GM18502 (cell line): ENCODE measurements at regions not wholly inside any gene's neighbourhood (a gene's known extent, or its start where the extent isn't known, plus 50 kb on each side); places are given as distances from the start of the nearest gene placed in this dataset.

Source experiments
- ATAC-seq: cut with Tn5 transposase; IDR thresholded peaks from one replicate; pipeline ENCODE4 v1.9.1; 2021; ENCODE audit warnings: mild to moderate bottlenecking; ENCODE audit not compliant: unreplicated experiment, poor library complexity

DNA sequence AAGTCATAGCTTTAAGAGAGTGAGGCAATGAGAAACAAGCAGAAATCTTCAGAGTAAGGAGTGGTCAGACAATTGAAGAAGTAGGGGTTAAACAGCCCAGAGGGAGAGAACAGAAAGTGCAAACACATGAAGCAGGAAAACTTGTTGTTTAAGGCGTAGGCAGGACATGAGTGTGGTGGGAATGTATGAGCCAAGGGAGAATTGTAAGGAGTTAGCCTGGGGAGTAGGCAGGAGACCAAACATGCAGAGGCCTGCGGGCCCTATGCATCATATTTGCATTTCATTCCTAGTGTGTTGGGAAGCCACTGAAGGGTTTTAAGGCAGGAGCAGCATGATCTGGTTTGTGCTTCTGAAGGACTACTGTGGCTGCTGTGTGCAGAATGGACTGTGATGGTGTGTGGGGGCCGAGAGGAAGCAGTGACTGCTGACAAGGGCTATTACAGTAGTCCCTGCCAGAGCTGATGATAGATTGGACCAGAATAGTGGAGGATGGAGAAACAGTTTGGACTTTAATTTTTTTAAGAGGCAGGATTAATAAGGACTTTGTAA lies 179.9 kb upstream of the C11orf87 start:
- no peak for ATAC-seq

DNA sequence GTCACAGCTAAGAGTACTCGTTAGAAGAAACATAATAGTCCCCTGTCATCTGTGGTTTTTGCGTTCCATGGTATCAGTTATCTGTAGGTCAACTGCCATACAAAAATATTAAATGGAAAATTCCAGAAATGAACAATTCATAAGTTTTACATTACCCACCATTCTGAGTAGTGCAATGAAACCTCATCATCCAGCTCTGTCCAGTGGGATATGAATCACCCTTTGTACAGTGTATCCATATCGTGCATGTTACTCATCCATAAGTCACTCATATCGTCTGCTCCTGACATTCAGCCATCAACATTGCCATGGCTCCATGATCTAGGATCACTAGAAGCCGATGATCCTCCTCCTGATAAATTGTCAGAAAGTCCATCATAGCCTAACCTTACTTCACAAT lies 174.9 kb upstream of the C11orf87 start:
- ATAC-seq, result no peak

DNA sequence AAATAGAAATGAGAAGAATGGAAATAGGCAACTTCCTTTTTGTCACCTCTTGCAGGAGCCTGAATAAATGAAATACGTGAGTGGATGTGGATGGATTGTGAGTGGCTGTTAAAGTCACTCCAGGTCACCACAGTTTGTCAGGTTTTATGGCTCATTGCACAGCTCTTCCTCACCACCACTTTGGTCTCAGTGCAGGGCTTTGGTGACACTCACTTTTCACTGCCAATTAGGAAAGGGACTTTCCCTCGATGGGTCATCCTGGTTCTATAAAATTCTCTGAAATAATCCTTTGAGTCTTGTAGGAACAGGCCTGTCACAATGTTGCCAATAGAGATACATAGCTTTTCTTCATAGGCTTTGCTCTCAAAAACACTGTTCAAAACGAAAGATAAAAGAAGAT lies 172.4 kb upstream of the C11orf87 start:
- ATAC-seq, result no peak

DNA sequence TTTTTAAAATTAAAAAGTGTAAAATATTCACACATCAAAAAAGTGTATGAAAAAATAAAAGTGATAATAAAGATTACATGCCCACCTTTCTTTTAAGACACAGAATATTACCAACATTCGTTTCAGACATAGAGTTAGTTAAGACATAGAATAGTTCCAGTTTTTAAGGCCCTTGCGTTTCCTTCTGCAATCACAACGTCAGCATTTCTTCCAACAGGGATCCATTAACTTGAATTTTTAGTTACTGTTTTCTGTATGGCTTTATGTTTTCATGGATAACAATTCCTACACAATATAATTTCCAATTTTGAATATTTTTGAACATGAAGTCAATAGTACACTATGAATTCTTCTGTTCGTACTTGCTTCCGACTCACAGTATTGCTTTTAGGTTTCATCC lies 170.8 kb upstream of the C11orf87 start:
- ATAC-seq, result no peak

DNA sequence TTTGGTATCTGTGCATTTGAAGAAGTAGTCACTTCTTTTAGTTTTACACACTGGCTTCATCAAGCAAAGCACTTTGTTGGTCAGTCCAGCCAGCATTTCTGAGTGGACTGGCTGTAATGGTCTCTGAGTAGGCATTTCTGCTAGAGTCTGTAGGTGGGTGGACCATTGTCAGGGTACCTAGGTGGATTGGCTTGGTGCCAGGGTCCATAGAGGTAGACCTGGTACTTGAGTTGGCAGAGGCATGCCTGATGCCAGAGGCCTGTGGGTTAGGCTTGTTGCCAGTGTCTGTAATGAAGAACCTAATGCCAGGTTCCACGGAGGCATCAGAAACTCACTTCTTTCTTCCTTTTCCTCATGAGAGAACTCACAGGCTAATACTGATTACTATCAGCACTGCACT lies 157.9 kb upstream of the C11orf87 start:
- no peak for ATAC-seq

DNA sequence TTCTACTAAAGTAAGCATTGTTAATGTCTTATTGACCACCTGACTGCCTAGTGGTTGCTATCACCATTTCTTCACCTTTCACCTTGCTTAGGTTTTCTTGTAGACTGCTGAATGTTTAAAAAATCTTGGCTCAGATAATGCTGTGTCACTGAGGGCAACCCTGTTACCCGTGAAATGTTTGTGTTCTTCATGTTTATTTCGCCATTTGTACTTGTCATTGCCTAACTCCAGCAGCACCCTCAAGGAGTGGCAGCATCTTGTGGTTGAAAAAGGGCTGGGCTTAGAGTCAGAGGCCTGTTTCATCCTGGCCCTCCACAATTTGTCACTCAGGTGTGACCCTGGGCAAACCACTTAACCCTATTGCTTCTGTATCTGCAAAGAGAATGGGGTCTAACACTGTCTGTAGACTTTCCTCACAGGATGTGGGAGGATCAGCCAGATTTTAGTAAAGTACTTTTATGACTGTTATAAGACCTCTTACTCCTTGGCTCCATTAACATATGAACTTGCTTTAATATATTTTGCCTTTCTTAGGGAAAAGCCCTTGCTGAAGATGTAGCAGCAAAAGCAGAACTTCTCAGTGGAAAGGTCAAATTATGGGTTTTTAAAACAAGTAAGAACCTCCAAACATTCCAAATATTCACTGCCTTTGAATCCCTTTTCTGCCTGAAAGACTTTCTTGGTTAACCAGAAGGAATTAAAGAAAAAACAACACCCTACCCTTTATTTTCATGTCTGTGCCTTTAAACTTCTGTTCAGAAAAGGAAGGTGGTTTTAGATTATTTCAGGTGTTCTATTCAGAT lies 154.5 kb upstream of the C11orf87 start:
- ATAC-seq, result no peak

DNA sequence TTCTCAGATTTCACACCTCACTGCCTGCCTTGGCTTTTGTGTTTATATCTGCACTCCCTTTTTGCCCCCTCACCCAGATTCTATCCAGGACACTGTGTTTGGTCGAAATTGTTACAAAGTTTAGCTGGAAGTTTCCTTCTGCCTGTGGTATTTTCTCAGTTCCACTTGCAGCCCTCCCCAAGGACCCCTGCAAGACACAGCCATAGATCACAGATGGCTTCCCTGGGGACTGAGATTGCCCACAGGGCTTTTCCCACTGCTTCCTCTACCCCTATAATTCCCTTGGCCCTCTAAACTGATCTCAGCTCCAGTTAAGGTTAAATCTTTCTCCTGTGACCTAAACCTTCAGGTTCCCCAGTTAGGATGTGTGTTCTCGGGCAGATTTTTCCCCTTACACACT lies 146.1 kb upstream of the C11orf87 start:
- no peak for ATAC-seq

DNA sequence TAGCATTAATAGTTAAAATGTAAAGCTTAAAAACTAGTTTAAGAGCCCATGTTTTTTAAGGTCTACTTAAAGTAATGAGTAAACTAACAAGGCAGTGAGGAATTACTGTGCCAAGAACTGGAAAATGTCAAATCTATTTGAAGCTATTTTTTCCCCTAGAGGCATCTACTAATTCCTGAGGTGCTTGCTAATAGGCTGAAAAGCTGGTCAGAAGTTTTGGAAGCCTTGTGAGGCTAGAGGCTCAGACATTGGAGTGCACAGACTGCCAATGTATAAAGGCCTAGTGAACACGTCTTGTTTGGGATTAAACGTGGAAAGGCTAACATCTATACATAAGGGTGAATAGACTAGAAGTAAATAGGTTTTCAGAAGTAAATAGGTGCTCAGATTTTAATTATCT lies 136.5 kb upstream of the C11orf87 start:
- no peak for ATAC-seq

DNA sequence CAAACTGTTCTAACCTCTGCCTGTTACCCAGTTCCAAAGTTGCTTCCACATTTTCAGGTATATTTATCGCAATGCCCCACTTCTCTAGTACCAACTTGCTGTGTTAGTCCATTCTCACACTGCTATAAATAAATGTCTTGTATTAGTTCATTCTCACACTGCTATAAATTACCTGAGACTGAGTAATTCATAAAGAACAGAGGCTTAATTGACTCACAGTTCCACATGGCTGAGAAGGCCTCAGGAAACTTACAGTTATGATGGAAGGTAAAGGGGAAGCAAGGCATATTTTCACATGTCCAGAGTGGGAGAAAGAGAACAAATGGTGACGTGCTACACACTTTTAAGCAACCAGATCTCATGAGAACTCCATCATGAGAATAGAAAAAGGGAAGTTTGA lies 130.4 kb upstream of the C11orf87 start:
- ATAC-seq, result no peak

DNA sequence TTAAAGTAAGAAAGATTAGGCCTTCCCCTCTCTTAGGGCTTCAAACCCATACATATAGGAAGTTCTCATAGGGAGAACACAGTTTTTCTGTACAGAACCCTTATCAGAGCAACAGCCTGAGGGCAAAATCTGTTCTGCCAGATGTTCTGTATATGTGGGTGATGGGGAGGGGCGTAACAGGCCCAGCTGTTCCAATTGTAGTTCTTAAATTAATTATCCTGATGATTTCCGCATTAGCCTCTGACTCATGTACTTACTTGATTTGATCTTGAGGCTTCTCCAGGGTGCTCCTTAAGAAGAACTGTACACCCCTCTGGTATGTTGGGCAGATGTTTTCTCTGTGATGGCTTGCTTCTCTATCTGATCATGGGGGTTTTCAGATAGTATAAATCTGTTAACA lies 123.1 kb upstream of the C11orf87 start:
- ATAC-seq, result no peak

DNA sequence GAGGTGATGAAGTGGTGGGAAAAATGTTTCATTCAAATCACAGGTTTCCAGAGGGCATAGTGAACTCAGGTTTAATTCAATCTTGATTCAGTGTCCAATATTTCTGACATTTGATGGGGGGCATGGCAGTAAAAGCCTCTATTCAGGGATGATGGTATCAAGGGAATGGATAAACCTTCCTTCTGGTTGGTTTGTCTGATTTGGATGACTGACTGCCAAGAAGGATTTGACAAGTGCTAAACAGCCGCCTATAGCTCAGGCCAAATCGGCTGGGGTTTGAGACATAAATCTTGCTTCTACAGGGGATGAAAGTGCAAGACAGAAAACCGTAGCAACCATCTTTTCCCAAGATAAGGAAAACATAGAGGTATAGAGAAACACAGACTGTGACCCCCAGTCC lies 121.8 kb upstream of the C11orf87 start:
- no peak for ATAC-seq

DNA sequence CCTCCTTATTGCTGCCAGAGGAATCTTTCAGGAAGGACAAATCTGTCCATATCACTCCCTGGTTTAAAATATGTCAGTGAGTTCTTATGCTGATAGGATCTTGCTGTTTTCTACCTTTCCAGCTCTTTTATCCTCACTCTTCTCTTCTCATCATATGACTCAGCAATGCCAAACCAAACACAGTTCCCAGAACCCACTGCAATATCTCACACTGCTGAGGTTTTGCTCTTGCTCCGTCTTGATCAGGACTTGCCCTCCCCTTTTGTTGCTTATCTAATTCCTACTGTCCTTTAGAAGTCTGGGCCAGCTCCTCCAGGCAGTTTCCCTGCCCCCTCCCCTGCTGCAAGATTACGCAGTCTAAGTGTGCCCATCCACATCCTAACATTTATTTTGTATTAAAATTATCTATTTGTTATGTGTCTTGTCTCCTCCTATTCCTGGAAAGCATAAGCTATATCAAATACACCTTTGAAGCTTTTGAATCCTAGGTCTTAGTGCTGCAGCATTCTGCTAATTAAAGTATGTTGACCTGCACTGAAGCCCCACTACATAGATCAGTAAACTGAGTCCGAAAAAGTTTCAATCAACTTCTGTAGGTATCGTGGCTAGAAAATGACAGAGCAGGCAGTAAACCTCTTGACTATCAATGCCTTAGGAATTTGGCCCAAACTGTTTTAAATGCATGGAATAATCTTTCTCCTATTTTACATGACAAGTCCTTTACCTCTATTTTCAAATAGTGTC lies 119.2 kb upstream of the C11orf87 start:
- ATAC-seq, result no peak

DNA sequence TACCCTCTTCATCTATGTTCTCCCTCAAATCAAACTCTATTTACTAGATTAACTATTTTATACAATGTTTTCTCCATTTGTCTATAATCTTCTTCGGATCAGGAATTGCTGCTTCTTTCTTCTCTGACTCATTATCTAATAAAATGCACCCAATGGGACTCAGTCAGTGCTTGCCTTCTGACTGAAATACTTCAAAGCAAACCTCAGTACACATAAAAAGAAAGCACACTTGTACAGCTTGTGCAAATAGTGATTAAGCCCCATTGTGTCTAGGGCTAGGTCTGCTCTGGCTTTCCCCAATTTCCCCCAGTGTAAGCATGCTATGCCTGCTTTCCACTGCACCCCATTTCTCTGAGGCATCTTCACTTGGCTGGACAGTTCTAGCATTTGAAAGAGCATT lies 118.6 kb upstream of the C11orf87 start:
- ATAC-seq, result no peak

DNA sequence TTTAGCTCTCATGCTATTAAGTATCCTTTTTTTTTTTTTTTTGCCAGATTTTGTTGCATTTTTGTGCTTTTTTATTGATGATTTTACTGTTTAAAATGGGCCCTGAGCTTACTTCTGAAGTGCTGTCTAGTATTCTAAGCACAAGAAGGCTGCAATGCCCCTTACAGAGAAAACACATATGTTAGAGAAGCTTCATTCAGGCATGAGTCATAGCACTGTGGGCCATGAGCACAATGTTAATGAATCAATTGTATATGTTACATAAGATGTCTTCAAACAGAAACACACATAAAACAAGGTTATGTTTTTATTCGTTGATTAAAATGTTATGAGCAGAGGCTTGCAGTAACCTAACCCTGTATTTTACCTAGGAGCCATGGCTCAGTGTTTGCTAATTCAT lies 117.8 kb upstream of the C11orf87 start:
- ATAC-seq, result no peak

DNA sequence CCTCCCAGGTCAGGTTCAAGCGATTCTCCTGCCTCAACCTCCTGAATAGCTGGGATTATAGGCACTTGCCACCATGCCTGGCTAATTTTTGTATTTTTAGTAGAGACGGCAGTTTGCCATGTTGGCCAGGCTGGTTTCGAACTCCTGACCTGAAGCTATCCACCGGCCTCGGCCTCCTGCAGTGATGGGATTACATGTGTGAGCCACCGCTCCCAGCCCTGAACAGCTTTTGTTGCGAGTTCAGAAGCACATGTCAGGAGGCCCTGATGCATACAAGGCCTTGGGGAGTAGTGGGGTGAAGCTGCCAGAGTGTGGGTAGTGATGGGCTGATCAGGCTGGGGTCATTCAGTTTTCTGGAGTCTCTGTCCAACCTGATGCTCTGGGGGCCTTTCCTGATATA lies 117.0 kb upstream of the C11orf87 start:
- ATAC-seq, result no peak

DNA sequence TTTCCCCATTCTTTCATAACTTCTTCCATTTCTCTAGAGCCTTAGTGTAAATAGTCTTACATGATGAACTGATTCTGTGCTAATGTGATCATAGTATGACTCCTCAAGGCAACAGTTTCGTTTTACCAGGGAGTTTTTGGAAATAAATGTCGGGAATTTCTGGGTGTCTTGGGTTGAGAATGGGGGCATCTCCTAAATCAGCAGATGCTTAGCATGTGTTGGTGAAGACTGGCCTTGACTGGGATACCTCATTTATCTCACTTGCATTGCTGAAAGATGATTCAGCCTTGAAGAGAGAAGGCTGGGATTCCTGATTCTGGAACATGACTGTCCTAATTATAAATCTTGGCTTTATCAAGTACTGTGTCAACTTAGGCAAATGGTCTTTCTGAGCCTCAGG lies 115.7 kb upstream of the C11orf87 start:
- no peak for ATAC-seq

DNA sequence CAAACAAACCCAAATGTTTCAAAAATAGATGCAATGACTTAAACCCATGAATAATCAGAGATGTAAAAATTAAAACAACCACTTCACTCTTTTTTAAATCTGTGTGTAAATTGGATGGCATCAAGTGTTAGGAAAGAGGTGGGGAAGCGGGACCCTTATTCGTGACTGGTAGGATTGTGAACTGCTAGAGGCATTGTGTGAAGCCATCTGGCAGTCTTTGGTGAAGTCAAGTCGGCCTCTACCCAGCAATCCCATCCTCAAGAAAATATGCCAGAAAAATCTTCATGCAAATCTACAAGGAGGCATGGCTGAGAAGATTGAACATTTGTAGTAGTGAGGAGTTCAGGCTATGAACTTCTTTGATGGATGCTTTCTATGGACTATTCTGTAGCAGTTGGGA lies 114.6 kb upstream of the C11orf87 start:
- ATAC-seq, result no peak

DNA sequence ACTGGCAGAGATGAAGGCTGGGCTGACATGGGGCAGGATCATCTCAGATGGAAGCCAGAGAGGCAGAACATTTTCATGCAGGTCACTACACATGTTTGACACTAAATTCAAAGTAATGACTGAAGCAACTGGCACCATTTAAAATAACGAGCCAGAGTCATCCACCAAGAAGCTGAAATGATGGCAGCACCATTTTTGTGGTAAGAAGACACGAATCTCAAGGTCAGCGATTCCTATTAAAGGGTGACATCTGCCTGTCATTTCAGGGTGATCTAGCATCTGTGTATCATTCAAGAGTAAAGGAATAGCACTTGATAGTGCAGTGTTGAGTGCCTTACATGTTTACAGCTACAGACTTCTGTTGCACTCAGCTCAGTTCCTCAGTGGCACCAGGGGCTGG lies 113.4 kb upstream of the C11orf87 start:
- no peak for ATAC-seq

DNA sequence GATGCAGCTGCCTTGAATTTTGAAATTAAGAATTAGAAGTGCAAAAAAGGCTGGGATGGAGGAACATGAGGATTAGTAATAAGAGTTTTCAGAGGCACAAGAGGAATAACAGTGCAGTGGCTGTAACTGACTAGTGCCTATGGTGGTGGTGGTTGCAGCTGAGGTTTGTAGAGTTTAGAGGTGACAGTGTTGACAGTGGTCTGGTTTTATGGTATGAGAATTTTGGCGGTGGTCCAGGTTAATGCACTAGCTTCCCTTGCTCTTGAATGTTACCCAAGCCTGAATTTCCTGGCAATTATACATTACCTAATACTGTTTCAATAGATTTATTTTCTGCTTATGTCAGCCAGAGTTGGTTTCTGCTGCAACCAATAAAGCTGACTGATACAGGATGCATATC lies 112.8 kb upstream of the C11orf87 start:
- no peak for ATAC-seq

DNA sequence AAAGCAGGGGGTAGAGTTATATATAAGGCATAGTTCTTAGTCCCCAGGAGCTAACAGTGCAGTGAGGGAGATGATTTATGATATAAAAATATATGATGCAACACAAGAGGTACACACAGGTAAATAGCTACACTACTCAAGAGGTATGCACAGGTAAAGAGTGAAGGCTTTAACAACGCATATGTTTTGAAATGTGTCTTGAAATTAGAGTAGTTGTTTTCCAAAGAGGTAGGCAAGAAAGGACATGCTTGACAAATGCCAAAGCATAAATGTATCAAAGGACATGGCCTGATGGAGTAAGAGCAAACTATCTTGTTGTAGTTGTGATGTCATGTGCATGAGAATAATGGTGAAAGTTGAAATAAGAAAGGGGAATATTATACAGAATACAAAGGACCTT lies 104.3 kb upstream of the C11orf87 start:
- ATAC-seq, result no peak

DNA sequence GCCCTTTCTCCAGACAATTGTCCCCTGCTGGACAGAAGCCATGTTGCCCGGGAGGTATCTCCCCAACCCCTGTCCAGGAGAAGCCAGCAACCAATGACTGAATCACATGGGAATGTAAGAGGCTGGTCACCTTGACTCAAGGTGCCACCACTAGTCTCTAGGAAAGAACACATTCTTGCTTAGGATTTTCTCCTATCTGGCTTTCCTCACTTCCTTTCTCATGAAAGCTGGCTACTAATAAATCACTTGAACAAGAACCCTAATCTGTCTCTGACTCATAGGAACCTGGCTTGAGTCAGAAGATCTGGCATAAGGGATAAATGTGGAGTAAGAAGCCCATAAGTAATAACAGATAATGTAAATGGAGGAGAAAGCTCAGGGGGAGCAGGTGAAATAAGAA lies 101.4 kb upstream of the C11orf87 start:
- no peak for ATAC-seq

DNA sequence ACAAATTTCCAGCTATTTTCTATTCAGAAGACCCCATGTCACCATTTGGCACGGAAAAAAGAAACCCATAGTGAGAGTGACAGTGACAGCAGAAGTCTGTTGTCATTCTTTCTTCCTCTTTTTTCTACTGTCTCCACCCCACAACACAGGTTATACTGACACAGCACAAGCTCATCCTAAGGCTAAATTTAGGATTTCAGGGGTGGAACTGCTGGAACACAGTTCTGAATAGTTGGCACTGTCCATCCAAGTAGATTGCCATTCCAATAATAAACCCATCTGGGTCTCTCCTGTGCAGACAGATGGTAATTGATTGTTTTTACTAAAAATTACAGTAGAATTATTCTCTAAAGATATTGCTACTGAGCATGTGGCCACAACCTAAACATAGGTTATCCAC lies 95.2 kb upstream of the C11orf87 start:
- ATAC-seq, result no peak
